Esophagus muscularis mucosa (tissue), 4 donors: ENCODE measurements at regions not wholly inside any gene's neighbourhood (a gene's known extent, or its start where the extent isn't known, plus 50 kb on each side); places are given as distances from the start of the nearest gene placed in this dataset.

Source experiments
- DNase-seq: peaks from one replicate; pipeline ENCODE4 v3.0.0-alpha.2; 2017; ENCODE audit errors: extremely low spot score
- H3K27ac ChIP-seq, 4 donors: fragments of 200-600 bp; sonication (generic); replicated peaks in 1 of 4; 1 replicate in 3 of 4; 2 replicates in 1 of 4; pipeline ENCODE4 v1.5.1; 2016 to 2019; ENCODE audit warnings: mild to moderate bottlenecking in 1 of 4
- H3K27me3 ChIP-seq, 4 donors: fragments of 200-600 bp; sonication (generic); one replicate each; pipeline versions ENCODE4 v1.5.1 to v1.6.0; 2016 to 2019
- H3K36me3 ChIP-seq, 4 donors: fragments of 200-600 bp; sonication (generic); one replicate each; pipeline ENCODE4 v1.5.1; 2016 to 2019
- H3K4me1 ChIP-seq, 4 donors: fragments of 200-600 bp; sonication (generic); one replicate each; pipeline ENCODE4 v1.5.1; 2016 to 2019
- H3K4me3 ChIP-seq, 4 donors: fragments of 200-600 bp; sonication (generic); 1 replicate in 2 of 4; 2 replicates in 2 of 4; pipeline ENCODE4 v1.5.1; 2016 to 2019; ENCODE audit warnings: mild to moderate bottlenecking in 4 of 4, moderate library complexity in 1 of 4
- H3K9me3 ChIP-seq, 4 donors: fragments of 200-600 bp; sonication (generic); 1 replicate in 3 of 4; 2 replicates in 1 of 4; pipeline ENCODE4 v1.5.1; 2016 to 2019
- EP300 ChIP-seq: sonication (generic); formaldehyde crosslinking; IDR thresholded peaks from one replicate; pipeline ENCODE4 v1.6.1; 2017; ENCODE audit warnings: antibody characterized with exemption
- POLR2A ChIP-seq: fragments of 450-650 bp; IDR thresholded peaks from one replicate; pipeline ENCODE4 v1.6.1; 2017; ENCODE audit warnings: antibody characterized with exemption, moderate library complexity, mild to moderate bottlenecking, low read depth
- POLR2AphosphoS5 ChIP-seq, 2 donors: sonication (generic); formaldehyde crosslinking; IDR thresholded peaks; one replicate each; pipeline ENCODE4 v1.6.1; 2017; ENCODE audit warnings: antibody characterized with exemption in 2 of 2
- WGBS: methylation state at CpG from one replicate; pipeline ENCODE4 v1.1.5; 2018; 5-methylcytosine and 5-hydroxymethylcytosine counted together
- intact Hi-C: fragments of 100-400 bp; cut with DNase I; formaldehyde crosslinking; loops from one replicate; pipeline ENCODE4 v1.15.1; 2023
- TF ChIP-seq, protein P1 (sequence below), 3 experiments: fragments of 200-600 bp in 2 of 3; fragments of 450-650 bp in 1 of 3; sonication (generic) in 2 of 3; IDR thresholded peaks; one replicate each; pipeline ENCODE4 v1.5.1; 2017 to 2019; ENCODE audit warnings: antibody characterized with exemption in 3 of 3, mild to moderate bottlenecking in 2 of 3, moderate library complexity in 1 of 3

DNA sequence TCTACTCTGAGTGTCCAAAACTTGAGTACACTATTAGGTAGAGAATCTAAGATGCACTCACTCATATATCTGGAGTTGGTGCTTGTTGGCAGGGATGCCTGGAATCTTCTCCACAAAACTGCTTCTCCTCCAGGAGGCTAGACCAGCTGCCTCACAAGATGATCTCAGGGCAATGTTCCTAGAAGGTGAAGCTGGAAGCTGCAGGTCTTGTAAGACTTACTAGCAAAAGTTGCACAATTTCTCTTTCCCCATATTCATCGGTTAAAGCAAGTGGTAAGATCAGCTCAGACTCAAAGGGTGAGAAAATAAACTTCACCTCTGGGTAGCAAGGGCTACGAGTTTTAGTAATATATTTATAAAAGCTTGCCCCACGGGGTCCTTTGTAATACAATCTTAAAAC lies 454.4 kb upstream of the ACVR2A start:
- WGBS: 80% methylated on average over 3 of the region's 3 CpGs
- no peaks in the 10 kb centered on the region for H3K9me3 ChIP-seq
- no peak for DNase-seq
- no peak overlapping the region for H3K27ac ChIP-seq
- no peaks in the 10 kb centered on the region for H3K4me1 ChIP-seq
- H3K4me3 ChIP-seq: no peak overlapping the region
- TF ChIP-seq EP300: no peak
- TF ChIP-seq, protein P1, sequence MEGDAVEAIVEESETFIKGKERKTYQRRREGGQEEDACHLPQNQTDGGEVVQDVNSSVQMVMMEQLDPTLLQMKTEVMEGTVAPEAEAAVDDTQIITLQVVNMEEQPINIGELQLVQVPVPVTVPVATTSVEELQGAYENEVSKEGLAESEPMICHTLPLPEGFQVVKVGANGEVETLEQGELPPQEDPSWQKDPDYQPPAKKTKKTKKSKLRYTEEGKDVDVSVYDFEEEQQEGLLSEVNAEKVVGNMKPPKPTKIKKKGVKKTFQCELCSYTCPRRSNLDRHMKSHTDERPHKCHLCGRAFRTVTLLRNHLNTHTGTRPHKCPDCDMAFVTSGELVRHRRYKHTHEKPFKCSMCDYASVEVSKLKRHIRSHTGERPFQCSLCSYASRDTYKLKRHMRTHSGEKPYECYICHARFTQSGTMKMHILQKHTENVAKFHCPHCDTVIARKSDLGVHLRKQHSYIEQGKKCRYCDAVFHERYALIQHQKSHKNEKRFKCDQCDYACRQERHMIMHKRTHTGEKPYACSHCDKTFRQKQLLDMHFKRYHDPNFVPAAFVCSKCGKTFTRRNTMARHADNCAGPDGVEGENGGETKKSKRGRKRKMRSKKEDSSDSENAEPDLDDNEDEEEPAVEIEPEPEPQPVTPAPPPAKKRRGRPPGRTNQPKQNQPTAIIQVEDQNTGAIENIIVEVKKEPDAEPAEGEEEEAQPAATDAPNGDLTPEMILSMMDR (IDR thresholded peaks at IDR 0.05): no peak
- TF ChIP-seq POLR2A: no peak
- no peak for TF ChIP-seq POLR2AphosphoS5 (IDR thresholded peaks at IDR 0.05)
- no peaks in the 10 kb centered on the region for H3K36me3 ChIP-seq
- intact Hi-C loops: no loop called here
- H3K27me3 ChIP-seq: no peaks in the 10 kb centered on the region

DNA sequence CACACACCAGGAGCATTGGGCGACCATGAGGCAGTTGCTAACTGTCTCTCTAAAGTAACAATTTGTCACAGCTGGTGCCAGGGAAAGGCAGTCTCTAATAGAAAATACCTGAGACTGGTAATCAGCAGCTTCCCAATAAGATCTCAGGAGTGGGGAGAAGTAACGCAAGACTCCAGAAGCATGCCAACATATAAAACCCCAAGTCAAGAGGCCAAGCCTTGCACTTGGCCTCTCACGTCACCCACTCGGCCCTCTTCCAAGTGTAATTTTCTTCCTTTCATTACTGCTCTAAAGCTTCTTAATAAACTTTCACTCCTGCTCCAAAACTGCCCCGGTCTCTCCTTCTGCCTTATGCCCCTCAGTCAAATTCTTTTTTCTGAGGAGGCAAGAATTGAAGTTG lies 455.6 kb upstream of the ACVR2A start:
- no peak for DNase-seq
- Histone ChIP-seq H3K27ac (no peak overlapping the region), H3K27me3 (no peaks in the 10 kb centered on the region), H3K9me3 (no peaks in the 10 kb centered on the region), H3K4me3 (no peak overlapping the region), H3K36me3 (no peaks in the 10 kb centered on the region), H3K4me1 (no peaks in the 10 kb centered on the region)
- intact Hi-C loops: no loop called here
- TF ChIP-seq EP300: no peak
- no peak for TF ChIP-seq POLR2A
- TF ChIP-seq, protein P1 (IDR thresholded peaks at IDR 0.05): no peak
- no peak for TF ChIP-seq POLR2AphosphoS5 (IDR thresholded peaks at IDR 0.05)
- WGBS: 89% methylated on average over 5 of the region's 5 CpGs

DNA sequence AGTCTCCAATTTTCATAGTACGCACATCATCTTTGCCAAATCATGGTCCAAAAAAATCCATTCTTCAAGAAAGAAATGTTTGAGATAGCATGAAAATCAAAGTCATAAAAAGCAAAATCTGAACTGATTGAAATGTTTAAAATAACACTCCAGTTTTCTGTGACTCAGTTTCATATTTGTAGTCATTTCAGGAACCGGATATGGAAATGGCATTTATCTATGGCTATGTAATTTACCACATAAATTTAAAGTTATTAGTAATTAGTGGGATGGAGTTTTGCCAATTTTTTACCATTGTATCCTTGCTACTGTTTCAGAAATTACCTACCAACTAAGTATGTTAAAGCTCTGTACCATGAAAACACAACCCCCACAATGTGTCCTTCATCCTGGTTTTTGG lies 456.6 kb upstream of the ACVR2A start:
- TF ChIP-seq, protein P1 (IDR thresholded peaks at IDR 0.05): no peak
- no peak for TF ChIP-seq EP300
- no peak for TF ChIP-seq POLR2A
- TF ChIP-seq POLR2AphosphoS5 (IDR thresholded peaks at IDR 0.05): no peak
- Histone ChIP-seq H3K4me1 (no peaks in the 10 kb centered on the region), H3K4me3 (no peak overlapping the region), H3K36me3 (no peaks in the 10 kb centered on the region), H3K9me3 (no peaks in the 10 kb centered on the region), H3K27me3 (no peaks in the 10 kb centered on the region), H3K27ac (no peak overlapping the region)
- 91% methylated on average over 2 of the region's 2 CpGs for WGBS
- no peak for DNase-seq
- intact Hi-C loops: no loop called here

DNA sequence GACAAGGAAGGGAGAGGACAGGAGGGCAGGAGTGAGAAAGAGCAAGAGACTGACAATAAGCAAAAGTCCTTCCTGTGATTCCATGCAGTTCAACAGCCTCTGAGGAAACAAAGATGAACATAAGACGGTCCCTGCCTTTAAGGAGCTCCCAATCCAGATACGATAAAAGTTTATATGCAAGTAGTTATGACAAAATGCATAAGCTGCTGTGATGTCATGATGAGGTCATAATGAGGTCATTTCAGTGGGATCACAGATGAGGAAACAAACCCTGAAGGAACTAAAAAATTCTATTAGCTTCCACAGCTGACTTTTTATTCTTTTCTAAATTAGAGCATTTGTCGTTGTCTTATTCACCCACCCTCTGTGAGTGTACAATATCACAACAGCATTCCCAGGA lies 458.5 kb upstream of the ACVR2A start:
- 77% methylated on average over 3 of the region's 3 CpGs for WGBS
- H3K36me3 ChIP-seq: no peaks in the 10 kb centered on the region

DNA sequence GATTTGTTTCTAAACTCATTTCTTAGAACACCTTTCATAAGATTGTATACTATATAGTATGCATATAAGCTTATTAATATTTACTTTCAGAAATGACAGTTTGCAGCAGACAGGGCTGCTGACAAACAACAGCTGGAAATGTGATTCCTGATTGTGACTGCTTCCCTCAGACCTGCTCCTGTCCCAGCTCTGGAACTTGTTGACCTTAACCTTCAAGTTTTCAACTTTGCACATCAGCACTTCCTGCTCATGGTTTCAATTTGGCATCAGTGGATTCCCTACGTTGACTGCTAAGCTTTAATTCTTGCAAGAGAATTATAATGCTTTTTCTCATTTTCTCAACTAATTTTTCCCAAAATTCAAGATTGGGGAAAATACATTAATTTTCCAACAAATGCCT lies 459.2 kb upstream of the ACVR2A start:
- no peak overlapping the region for H3K4me3 ChIP-seq
- 46% methylated on average over 1 of the region's 1 CpG for WGBS
- no peaks in the 10 kb centered on the region for H3K27me3 ChIP-seq
- TF ChIP-seq, protein P1 (IDR thresholded peaks at IDR 0.05): no peak
- TF ChIP-seq EP300 (no peak), POLR2AphosphoS5 (IDR thresholded peaks at IDR 0.05) (no peak), POLR2A (no peak)
- H3K9me3 ChIP-seq: no peaks in the 10 kb centered on the region
- no peak for DNase-seq
- H3K27ac ChIP-seq: no peak overlapping the region
- H3K4me1 ChIP-seq: no peaks in the 10 kb centered on the region
- H3K36me3 ChIP-seq: no peaks in the 10 kb centered on the region
- intact Hi-C loops: no loop called here

More for the DNA sequence above, 458.5 kb upstream of the ACVR2A start:
- intact Hi-C loops: no loop called here
- H3K4me3 ChIP-seq: no peak overlapping the region
- DNase-seq: no peak
- no peak overlapping the region for H3K27ac ChIP-seq
- H3K9me3 ChIP-seq: no peaks in the 10 kb centered on the region
- H3K27me3 ChIP-seq: no peaks in the 10 kb centered on the region
- H3K4me1 ChIP-seq: no peaks in the 10 kb centered on the region
- TF ChIP-seq EP300: no peak
- no peak for TF ChIP-seq POLR2AphosphoS5 (IDR thresholded peaks at IDR 0.05)
- TF ChIP-seq, protein P1 (IDR thresholded peaks at IDR 0.05): no peak
- no peak for TF ChIP-seq POLR2A
